Esophagus squamous epithelium (tissue), 5 donors: ENCODE measurements at regions not wholly inside any gene's neighbourhood (a gene's known extent, or its start where the extent isn't known, plus 50 kb on each side); places are given as distances from the start of the nearest gene placed in this dataset.

Source experiments
- DNase-seq: peaks from one replicate; lab custom pipeline; 2025; lab: John Stamatoyannopoulos, UW
- H3K27ac ChIP-seq, 4 donors: fragments of 200-600 bp; sonication (generic); one replicate each; pipeline ENCODE4 v1.5.1; 2016 to 2019; ENCODE audit warnings: mild to moderate bottlenecking in 1 of 4
- H3K27me3 ChIP-seq, 4 donors: fragments of 200-600 bp; sonication (generic); 1 replicate in 3 of 4; 2 replicates in 1 of 4; pipeline versions ENCODE4 v1.5.1 to v1.6.0; 2017 to 2021; ENCODE audit warnings: antibody characterized with exemption in 1 of 4
- H3K36me3 ChIP-seq, 3 donors: fragments of 200-600 bp; sonication (generic); one replicate each; pipeline ENCODE4 v1.5.1; 2016 to 2019
- H3K4me1 ChIP-seq, 3 donors: fragments of 200-600 bp; sonication (generic); one replicate each; pipeline ENCODE4 v1.5.1; 2017 to 2019
- H3K4me3 ChIP-seq, 4 donors: fragments of 200-600 bp; sonication (generic); 1 replicate in 3 of 4; 2 replicates in 1 of 4; pipeline ENCODE4 v1.5.1; 2016 to 2019; ENCODE audit warnings: mild to moderate bottlenecking in 2 of 4, moderate library complexity in 1 of 4
- H3K9me3 ChIP-seq, 3 donors: fragments of 200-600 bp; sonication (generic); one replicate each; pipeline ENCODE4 v1.5.1; 2016 to 2019
- CTCF ChIP-seq, 6 experiments: fragments of 450-650 bp in 4 of 6; fragments of 200-600 bp in 2 of 6; sonication (generic) in 2 of 6; IDR thresholded peaks; one replicate each; pipeline ENCODE4 v1.5.1; 2016 to 2019; ENCODE audit warnings: antibody characterized with exemption in 6 of 6, mild to moderate bottlenecking in 4 of 6, moderate library complexity in 4 of 6
- POLR2A ChIP-seq, 4 donors: fragments of 450-650 bp; IDR thresholded peaks; one replicate each; pipeline ENCODE4 v1.6.1; 2017; ENCODE audit warnings: antibody characterized with exemption in 4 of 4, mild to moderate bottlenecking in 4 of 4, moderate library complexity in 3 of 4
- WGBS, 2 donors: methylation state at CpG; one replicate each; pipeline ENCODE4 v1.1.5; 2018; 5-methylcytosine and 5-hydroxymethylcytosine counted together
- intact Hi-C: fragments of 100-400 bp; cut with DNase I; formaldehyde crosslinking; loops from one replicate; pipeline ENCODE4 v1.15.0; 2022
- donor health status: DM: yes; HTN: yes; CAD: no.

DNA sequence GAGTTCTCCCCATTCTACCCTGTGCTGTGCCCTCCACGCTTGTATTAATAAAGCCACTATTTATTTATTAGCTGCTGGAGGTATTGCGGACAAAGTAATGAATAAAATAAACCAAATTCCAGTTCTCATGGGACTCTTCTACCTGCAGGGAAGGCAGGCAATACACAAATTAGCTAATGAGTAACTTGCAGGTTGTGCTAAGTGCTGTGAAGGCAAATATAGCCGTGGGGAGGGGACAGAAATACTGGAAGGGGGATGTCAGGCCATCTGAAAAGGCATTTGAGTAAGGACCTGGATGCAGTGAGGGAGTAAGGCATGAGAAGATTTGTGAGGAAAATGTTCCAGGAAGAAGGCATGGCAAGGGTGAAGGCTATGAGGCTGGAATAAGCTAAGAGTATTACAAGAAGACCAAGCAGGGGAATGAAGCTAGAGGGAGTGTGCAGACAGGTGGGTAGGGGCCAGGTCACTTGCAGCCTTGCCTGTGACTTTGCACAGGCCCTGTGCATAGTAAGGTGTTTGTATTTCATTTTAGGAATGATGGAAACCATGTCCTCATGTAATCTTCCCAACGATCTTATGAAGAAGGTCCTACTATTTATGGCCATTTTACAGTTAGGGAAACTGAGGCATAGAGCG, 167.5 kb downstream of the PTPN11 start:
- no peak for TF ChIP-seq CTCF (IDR thresholded peaks at IDR 0.05)
- no peak for TF ChIP-seq POLR2A (IDR thresholded peaks at IDR 0.05)
- WGBS, 2 donors: 61 to 65% methylated on average over 5 of the region's 5 CpGs
- H3K9me3 ChIP-seq: no peaks in the 10 kb centered on the region

DNA sequence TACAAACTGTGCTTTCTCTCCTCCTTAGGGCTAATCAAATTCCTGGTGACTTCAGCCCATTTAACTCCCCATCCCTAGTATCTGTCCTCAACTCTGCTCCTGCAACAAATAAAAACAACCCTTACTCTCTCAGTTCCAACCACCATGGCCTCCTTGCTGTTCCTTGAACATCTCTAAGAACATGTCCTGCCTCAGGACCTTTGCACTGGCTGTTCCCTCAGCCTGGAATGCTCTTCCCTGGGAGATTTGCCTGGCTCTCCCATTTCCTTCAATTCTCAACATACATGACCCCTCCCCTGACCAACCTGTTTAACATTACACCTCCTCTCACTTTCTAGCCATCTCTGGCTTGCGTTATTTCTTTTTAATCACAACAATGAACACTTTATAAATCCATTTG, 170.5 kb downstream of the PTPN11 start:
- intact Hi-C loops: no loop called here
- Histone ChIP-seq H3K27ac (no peak overlapping the region), H3K4me1 (no peaks in the 10 kb centered on the region), H3K4me3 (no peak overlapping the region), H3K9me3 (no peaks in the 10 kb centered on the region), H3K36me3 (no peaks in the 10 kb centered on the region), H3K27me3 (peaks cover 0 to 22% (median 0%) of the 10 kb centered on the region in 4 donors)
- TF ChIP-seq CTCF (IDR thresholded peaks at IDR 0.05): no peak
- TF ChIP-seq POLR2A (IDR thresholded peaks at IDR 0.05): no peak
- 82 to 94% methylated on average over 1 of the region's 1 CpG for WGBS, 2 donors
- no peak for DNase-seq

More for the DNA sequence above, 167.5 kb downstream of the PTPN11 start:
- no peaks in the 10 kb centered on the region for H3K36me3 ChIP-seq
- H3K27ac ChIP-seq: no peak overlapping the region
- no peak overlapping the region for H3K4me3 ChIP-seq
- DNase-seq: no peak
- no peaks in the 10 kb centered on the region for H3K4me1 ChIP-seq
- peaks cover 0 to 36% (median 0%) of the 10 kb centered on the region in 4 donors for H3K27me3 ChIP-seq
- intact Hi-C loops: no loop called here

DNA sequence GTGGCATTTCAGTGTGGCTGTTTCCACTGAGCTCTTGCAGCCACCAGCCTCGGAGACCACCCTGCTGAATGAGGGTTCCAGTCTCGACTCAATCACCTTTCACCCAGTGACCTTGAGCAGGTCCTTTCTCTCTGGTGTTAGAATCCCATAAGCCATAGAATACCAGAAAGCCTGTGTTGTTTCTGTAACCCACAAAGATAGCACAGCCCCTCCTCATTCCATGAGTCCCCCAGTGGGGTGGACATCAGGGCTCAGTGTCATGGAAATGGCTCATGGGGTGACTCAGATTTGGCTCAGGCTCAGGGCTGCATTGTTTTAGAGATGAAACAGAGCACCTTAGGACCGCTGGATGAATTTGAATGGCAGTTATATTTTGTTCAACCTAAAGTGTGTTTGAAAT, 171.5 kb downstream of the PTPN11 start:
- no peaks in the 10 kb centered on the region for H3K36me3 ChIP-seq
- H3K9me3 ChIP-seq: no peaks in the 10 kb centered on the region
- TF ChIP-seq POLR2A (IDR thresholded peaks at IDR 0.05): no peak
- TF ChIP-seq CTCF (IDR thresholded peaks at IDR 0.05): no peak
- no peaks in the 10 kb centered on the region for H3K4me1 ChIP-seq
- 22 to 33% methylated on average over 3 of the region's 3 CpGs for WGBS, 2 donors
- no peak for DNase-seq
- no peak overlapping the region for H3K4me3 ChIP-seq
- H3K27ac ChIP-seq: no peak overlapping the region
- H3K27me3 ChIP-seq: peaks cover 0 to 22% (median 0%) of the 10 kb centered on the region in 4 donors
- intact Hi-C loops: no loop called here

- TF ChIP-seq POLR2A (IDR thresholded peaks at IDR 0.05) (no peak), CTCF (IDR thresholded peaks at IDR 0.05) (no peak)
- H3K27me3 ChIP-seq: peaks cover 0 to 28% (median 0%) of the 10 kb centered on the region in 4 donors
- WGBS, 2 donors: 56 to 67% methylated on average over 5 of the region's 5 CpGs
- DNase-seq: no peak
- H3K27ac ChIP-seq: no peak overlapping the region
- intact Hi-C loops: no loop called here
- H3K4me1 ChIP-seq: no peaks in the 10 kb centered on the region
- H3K36me3 ChIP-seq: no peaks in the 10 kb centered on the region
- H3K9me3 ChIP-seq: no peaks in the 10 kb centered on the region
- H3K4me3 ChIP-seq: no peak overlapping the region
Measured at GRCh38 chr12:112591488-112591887, 172.7 kb downstream of the PTPN11 start.

- Histone ChIP-seq H3K4me3 (no peak overlapping the region), H3K36me3 (no peaks in the 10 kb centered on the region), H3K27ac (no peak overlapping the region), H3K27me3 (peaks cover 0 to 38% (median 0%) of the 10 kb centered on the region in 4 donors), H3K4me1 (no peaks in the 10 kb centered on the region), H3K9me3 (no peaks in the 10 kb centered on the region)
- no peak for DNase-seq
- WGBS, 2 donors: 22 to 38% methylated on average over 2 of the region's 2 CpGs
- intact Hi-C loops: no loop called here
- TF ChIP-seq CTCF (IDR thresholded peaks at IDR 0.05): no peak
- TF ChIP-seq POLR2A (IDR thresholded peaks at IDR 0.05): no peak
Measured at GRCh38 chr12:112595410-112595809, 176.7 kb downstream of the PTPN11 start.
